Neural progenitor cell (in vitro differentiated cells): ENCODE measurements at regions not wholly inside any gene's neighbourhood (a gene's known extent, or its start where the extent isn't known, plus 50 kb on each side); places are given as distances from the start of the nearest gene placed in this dataset.

Source experiments
- DNase-seq: peaks from one replicate; pipeline ENCODE4 v3.0.0-alpha.2; 2016; ENCODE audit warnings: low spot score
- H2AFZ ChIP-seq: fragments of 200-600 bp; sonication (generic); replicated peaks from 2 replicates; pipeline ENCODE4 v1.6.1; 2016; ENCODE audit warnings: antibody characterized with exemption
- H3F3A ChIP-seq: fragments of 200-600 bp; sonication (generic); 2 replicates; pipeline ENCODE4 v1.6.1; 2016; ENCODE audit warnings: antibody characterized with exemption, low read depth
- H3K27ac ChIP-seq: fragments of 200-600 bp; sonication (generic); 2 replicates; pipeline ENCODE4 v1.5.1; 2016; ENCODE audit warnings: mild to moderate bottlenecking
- H3K27me3 ChIP-seq: fragments of 200-600 bp; sonication (generic); 2 replicates; pipeline ENCODE4 v1.6.1; 2016; ENCODE audit warnings: mild to moderate bottlenecking, moderate library complexity
- H3K36me3 ChIP-seq: fragments of 200-600 bp; sonication (generic); 2 replicates; pipeline ENCODE4 v1.5.1; 2016
- H3K4me1 ChIP-seq: fragments of 200-600 bp; sonication (generic); 2 replicates; pipeline ENCODE4 v1.6.1; 2016; ENCODE audit warnings: mixed run types
- H3K4me2 ChIP-seq: fragments of 200-600 bp; sonication (generic); 2 replicates; pipeline ENCODE4 v1.6.1; 2016
- H3K4me3 ChIP-seq: fragments of 200-600 bp; sonication (generic); 2 replicates; pipeline ENCODE4 v1.5.1; 2016
- H3K79me2 ChIP-seq: fragments of 200-600 bp; sonication (generic); 2 replicates; pipeline ENCODE4 v1.6.1; 2016; ENCODE audit warnings: low read depth
- H3K9ac ChIP-seq: fragments of 200-600 bp; sonication (generic); 2 replicates; pipeline ENCODE4 v1.6.1; 2016
- H3K9me3 ChIP-seq: fragments of 200-600 bp; sonication (generic); 2 replicates; pipeline ENCODE4 v1.5.1; 2016; ENCODE audit warnings: low read depth
- H4K20me1 ChIP-seq: fragments of 200-600 bp; sonication (generic); 2 replicates; pipeline ENCODE4 v1.6.1; 2016; ENCODE audit warnings: low read depth
- H3K27ac Mint-ChIP-seq: 3 replicates; pipeline ENCODE4 v1.8.0; 2021; ENCODE audit warnings: mixed read lengths
- H3K27me3 Mint-ChIP-seq: 2 replicates; pipeline ENCODE4 v1.8.0; 2022; ENCODE audit warnings: low read depth, mild to moderate bottlenecking, inconsistent platforms, moderate library complexity, mixed read lengths; ENCODE audit not compliant: insufficient read depth
- H3K36me3 Mint-ChIP-seq: 3 replicates; pipeline ENCODE4 v1.8.0; 2021; ENCODE audit warnings: mixed read lengths
- H3K4me1 Mint-ChIP-seq: 3 replicates; pipeline ENCODE4 v1.8.0; 2021; ENCODE audit warnings: mixed read lengths
- H3K4me3 Mint-ChIP-seq: 3 replicates; pipeline ENCODE4 v1.8.0; 2021; ENCODE audit warnings: mild to moderate bottlenecking, moderate library complexity, mixed read lengths
- H3K9me3 Mint-ChIP-seq: 3 replicates; pipeline ENCODE4 v1.8.0; 2020; ENCODE audit warnings: mixed read lengths
- EZH2 ChIP-seq: fragments of 200-600 bp; sonication (generic); IDR thresholded peaks from 2 replicates; pipeline ENCODE4 v1.6.1; 2017; ENCODE audit warnings: antibody characterized with exemption, mild to moderate bottlenecking, moderate library complexity
- EZH2phosphoT487 ChIP-seq: fragments of 200-600 bp; sonication (generic); IDR thresholded peaks from 2 replicates; pipeline ENCODE4 v1.6.1; 2017; ENCODE audit warnings: antibody characterized with exemption
- TF ChIP-seq, protein P1 (sequence below): fragments of 200-600 bp; sonication (generic); IDR thresholded peaks from 2 replicates; pipeline ENCODE4 v1.5.1; 2017; ENCODE audit warnings: antibody characterized with exemption, mild to moderate bottlenecking

DNA sequence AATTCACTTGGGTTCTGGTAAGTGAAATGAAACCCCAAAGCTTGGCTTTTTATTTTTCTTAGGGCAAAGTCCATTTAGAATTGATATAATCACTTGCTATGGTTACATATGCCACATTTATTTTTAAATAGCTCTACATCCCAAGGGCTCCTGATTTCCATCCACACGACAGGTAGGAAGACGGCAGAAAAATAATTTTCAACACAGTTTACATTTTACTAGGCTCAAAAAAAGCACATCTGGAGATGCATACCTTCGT lies 95.0 kb upstream of the EFNA5 start:
- no peak overlapping the region for H2AFZ ChIP-seq
- H3K36me3 Mint-ChIP-seq = no peaks in the 10 kb centered on the region
- no peaks in the 10 kb centered on the region for H3K9me3 ChIP-seq
- no peak overlapping the region for H3K27ac Mint-ChIP-seq
- no peak overlapping the region for H3K4me3 ChIP-seq
- H3K4me1 Mint-ChIP-seq = peaks cover 20% of the 10 kb centered on the region
- H3F3A ChIP-seq = no peaks in the 10 kb centered on the region
- H3K79me2 ChIP-seq = no peaks in the 10 kb centered on the region
- no peaks in the 10 kb centered on the region for H3K27me3 ChIP-seq
- H3K4me2 ChIP-seq = no peak overlapping the region
- no peaks in the 10 kb centered on the region for H3K9me3 Mint-ChIP-seq
- no peak for DNase-seq
- H3K4me1 ChIP-seq = peaks cover 33% of the 10 kb centered on the region
- H3K27ac ChIP-seq = no peak overlapping the region
- no peak for TF ChIP-seq EZH2phosphoT487
- no peak for TF ChIP-seq EZH2
- TF ChIP-seq, protein P1, sequence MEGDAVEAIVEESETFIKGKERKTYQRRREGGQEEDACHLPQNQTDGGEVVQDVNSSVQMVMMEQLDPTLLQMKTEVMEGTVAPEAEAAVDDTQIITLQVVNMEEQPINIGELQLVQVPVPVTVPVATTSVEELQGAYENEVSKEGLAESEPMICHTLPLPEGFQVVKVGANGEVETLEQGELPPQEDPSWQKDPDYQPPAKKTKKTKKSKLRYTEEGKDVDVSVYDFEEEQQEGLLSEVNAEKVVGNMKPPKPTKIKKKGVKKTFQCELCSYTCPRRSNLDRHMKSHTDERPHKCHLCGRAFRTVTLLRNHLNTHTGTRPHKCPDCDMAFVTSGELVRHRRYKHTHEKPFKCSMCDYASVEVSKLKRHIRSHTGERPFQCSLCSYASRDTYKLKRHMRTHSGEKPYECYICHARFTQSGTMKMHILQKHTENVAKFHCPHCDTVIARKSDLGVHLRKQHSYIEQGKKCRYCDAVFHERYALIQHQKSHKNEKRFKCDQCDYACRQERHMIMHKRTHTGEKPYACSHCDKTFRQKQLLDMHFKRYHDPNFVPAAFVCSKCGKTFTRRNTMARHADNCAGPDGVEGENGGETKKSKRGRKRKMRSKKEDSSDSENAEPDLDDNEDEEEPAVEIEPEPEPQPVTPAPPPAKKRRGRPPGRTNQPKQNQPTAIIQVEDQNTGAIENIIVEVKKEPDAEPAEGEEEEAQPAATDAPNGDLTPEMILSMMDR = no peak
- H3K4me3 Mint-ChIP-seq = no peak overlapping the region
- H3K36me3 ChIP-seq = no peaks in the 10 kb centered on the region
- no peak overlapping the region for H3K9ac ChIP-seq
- H4K20me1 ChIP-seq = no peaks in the 10 kb centered on the region
- H3K27me3 Mint-ChIP-seq = peaks cover 3% of the 10 kb centered on the region

- Mint-ChIP-seq H3K4me3 (no peak overlapping the region), H3K36me3 (no peaks in the 10 kb centered on the region), H3K9me3 (no peaks in the 10 kb centered on the region), H3K27me3 (peaks cover 3% of the 10 kb centered on the region), H3K4me1 (peaks cover 15% of the 10 kb centered on the region), H3K27ac (no peak overlapping the region)
- Histone ChIP-seq H3K79me2 (no peaks in the 10 kb centered on the region), H3K27me3 (no peaks in the 10 kb centered on the region), H3K36me3 (no peaks in the 10 kb centered on the region), H3F3A (no peaks in the 10 kb centered on the region), H3K4me2 (no peak overlapping the region), H3K9ac (no peak overlapping the region), H3K9me3 (no peaks in the 10 kb centered on the region), H4K20me1 (no peaks in the 10 kb centered on the region), H2AFZ (no peak overlapping the region), H3K4me3 (no peak overlapping the region), H3K4me1 (peaks cover 30% of the 10 kb centered on the region), H3K27ac (no peak overlapping the region)
- DNase-seq = no peak
- TF ChIP-seq, protein P1 = no peak
- TF ChIP-seq EZH2 (no peak), EZH2phosphoT487 (no peak)
Measured at GRCh38 chr5:107764976-107765804, 94.5 kb upstream of the EFNA5 start.

GRCh38 chr5:107764282-107764681 lies 93.5 kb upstream of the EFNA5 start:
- H3K36me3 Mint-ChIP-seq = no peaks in the 10 kb centered on the region
- Histone ChIP-seq H3K4me2 (no peak overlapping the region), H2AFZ (no peak overlapping the region), H3K27ac (no peak overlapping the region), H3K36me3 (no peaks in the 10 kb centered on the region), H4K20me1 (no peaks in the 10 kb centered on the region), H3K4me3 (no peak overlapping the region), H3K27me3 (no peaks in the 10 kb centered on the region), H3F3A (no peaks in the 10 kb centered on the region), H3K79me2 (no peaks in the 10 kb centered on the region), H3K9me3 (no peaks in the 10 kb centered on the region), H3K9ac (no peak overlapping the region), H3K4me1 (peaks cover 21% of the 10 kb centered on the region)
- no peak for DNase-seq
- H3K4me3 Mint-ChIP-seq = no peak overlapping the region
- peaks cover 6% of the 10 kb centered on the region for H3K4me1 Mint-ChIP-seq
- no peaks in the 10 kb centered on the region for H3K27me3 Mint-ChIP-seq
- TF ChIP-seq EZH2 (no peak), EZH2phosphoT487 (no peak)
- TF ChIP-seq, protein P1 = no peak
- no peaks in the 10 kb centered on the region for H3K9me3 Mint-ChIP-seq
- H3K27ac Mint-ChIP-seq = no peak overlapping the region
